ENCODE measurements at regions not wholly inside any gene's neighbourhood (a gene's known extent, or its start where the extent isn't known, plus 50 kb on each side); places are given as distances from the start of the nearest gene placed in this dataset.

GRCh38 chr18:45267622-45268021, 347.7 kb upstream of the SLC14A2 start:
- Histone ChIP-seq H3K4me2 (ENCODE audit: control insufficient read depth, extremely low read depth, insufficient read depth, low read depth, low read length) (no peak overlapping the region), H3K27me3 (ENCODE audit: control insufficient read depth, extremely low read depth, insufficient read depth, low read length) (no peaks in the 10 kb centered on the region), H3K4me3 (ENCODE audit: control insufficient read depth in 2 of 3, extremely low read depth in 1 of 3, insufficient read depth in 2 of 3, low read depth in 1 of 3, low read length in 3 of 3) (no peak overlapping the region), H3K36me3 (ENCODE audit: control insufficient read depth in 2 of 2, extremely low read depth in 1 of 2, insufficient read depth in 2 of 2, low read length in 2 of 2) (no peaks in the 10 kb centered on the region), H2AFZ (ENCODE audit: control insufficient read depth, low read length) (no peak overlapping the region), H3K27ac (ENCODE audit: control insufficient read depth, insufficient read depth, low read length) (no peak overlapping the region), H3K9ac (ENCODE audit: control insufficient read depth, extremely low read depth, insufficient read depth, low read length) (no peak overlapping the region), H3K9me1 (ENCODE audit: control insufficient read depth, extremely low read depth, insufficient read depth, low read length) (no peaks in the 10 kb centered on the region), H4K20me1 (ENCODE audit: control insufficient read depth, extremely low read depth, insufficient read depth, low read length) (no peaks in the 10 kb centered on the region), H3K79me2 (ENCODE audit: control insufficient read depth, insufficient read depth, low read length) (no peaks in the 10 kb centered on the region), H3K4me1 (ENCODE audit: control insufficient read depth, extremely low read depth, insufficient read depth, low read length) (no peaks in the 10 kb centered on the region), H3K9me3 (ENCODE audit: control insufficient read depth, low read depth, low read length) (no peaks in the 10 kb centered on the region)
- TF ChIP-seq EZH2 (IDR thresholded peaks at IDR 0.05; ENCODE audit: low read length) (no peak), CTCF (optimal IDR thresholded peaks at IDR 0.05 in 1 of 3, IDR thresholded peaks at IDR 0.05 in 1 of 3, conservative IDR thresholded peaks at IDR 0.05 in 1 of 3; ENCODE audit: extremely low read depth in 1 of 3, insufficient read depth in 2 of 3, low read length in 3 of 3) (no peak)
- dilution Hi-C loops (cut with MboI; ENCODE audit: extremely low pct_ligation_motif_present, low sequenced_read_pairs), result no loop called here
- FAIRE-seq (no peak), DNase-seq (ENCODE audit: low read depth, low spot score) (no peak)

- Histone ChIP-seq H3K4me1 (ENCODE audit: control insufficient read depth, extremely low read depth, insufficient read depth, low read length) (no peaks in the 10 kb centered on the region), H3K9me3 (ENCODE audit: control insufficient read depth, low read depth, low read length) (no peaks in the 10 kb centered on the region), H3K27me3 (ENCODE audit: control insufficient read depth, extremely low read depth, insufficient read depth, low read length) (no peaks in the 10 kb centered on the region), H2AFZ (ENCODE audit: control insufficient read depth, low read length) (no peak overlapping the region), H4K20me1 (ENCODE audit: control insufficient read depth, extremely low read depth, insufficient read depth, low read length) (no peaks in the 10 kb centered on the region), H3K27ac (ENCODE audit: control insufficient read depth, insufficient read depth, low read length) (no peak overlapping the region), H3K36me3 (ENCODE audit: control insufficient read depth in 2 of 2, extremely low read depth in 1 of 2, insufficient read depth in 2 of 2, low read length in 2 of 2) (no peaks in the 10 kb centered on the region), H3K4me3 (ENCODE audit: control insufficient read depth in 2 of 3, extremely low read depth in 1 of 3, insufficient read depth in 2 of 3, low read depth in 1 of 3, low read length in 3 of 3) (no peak overlapping the region), H3K9me1 (ENCODE audit: control insufficient read depth, extremely low read depth, insufficient read depth, low read length) (no peaks in the 10 kb centered on the region), H3K9ac (ENCODE audit: control insufficient read depth, extremely low read depth, insufficient read depth, low read length) (no peak overlapping the region), H3K79me2 (ENCODE audit: control insufficient read depth, insufficient read depth, low read length) (no peaks in the 10 kb centered on the region), H3K4me2 (ENCODE audit: control insufficient read depth, extremely low read depth, insufficient read depth, low read depth, low read length) (no peak overlapping the region)
- DNase-seq (ENCODE audit: low read depth, low spot score) (no peak), FAIRE-seq (no peak)
- TF ChIP-seq EZH2 (IDR thresholded peaks at IDR 0.05; ENCODE audit: low read length) (no peak), CTCF (optimal IDR thresholded peaks at IDR 0.05 in 1 of 3, IDR thresholded peaks at IDR 0.05 in 1 of 3, conservative IDR thresholded peaks at IDR 0.05 in 1 of 3; ENCODE audit: extremely low read depth in 1 of 3, insufficient read depth in 2 of 3, low read length in 3 of 3) (no peak)
- dilution Hi-C loops (cut with MboI; ENCODE audit: extremely low pct_ligation_motif_present, low sequenced_read_pairs), result no loop called here
Observed at GRCh38 chr18:45268583-45268982, 346.7 kb upstream of the SLC14A2 start.
